ENCODE measurements at regions not wholly inside any gene's neighbourhood (a gene's known extent, or its start where the extent isn't known, plus 50 kb on each side); places are given as distances from the start of the nearest gene placed in this dataset.

DNA sequence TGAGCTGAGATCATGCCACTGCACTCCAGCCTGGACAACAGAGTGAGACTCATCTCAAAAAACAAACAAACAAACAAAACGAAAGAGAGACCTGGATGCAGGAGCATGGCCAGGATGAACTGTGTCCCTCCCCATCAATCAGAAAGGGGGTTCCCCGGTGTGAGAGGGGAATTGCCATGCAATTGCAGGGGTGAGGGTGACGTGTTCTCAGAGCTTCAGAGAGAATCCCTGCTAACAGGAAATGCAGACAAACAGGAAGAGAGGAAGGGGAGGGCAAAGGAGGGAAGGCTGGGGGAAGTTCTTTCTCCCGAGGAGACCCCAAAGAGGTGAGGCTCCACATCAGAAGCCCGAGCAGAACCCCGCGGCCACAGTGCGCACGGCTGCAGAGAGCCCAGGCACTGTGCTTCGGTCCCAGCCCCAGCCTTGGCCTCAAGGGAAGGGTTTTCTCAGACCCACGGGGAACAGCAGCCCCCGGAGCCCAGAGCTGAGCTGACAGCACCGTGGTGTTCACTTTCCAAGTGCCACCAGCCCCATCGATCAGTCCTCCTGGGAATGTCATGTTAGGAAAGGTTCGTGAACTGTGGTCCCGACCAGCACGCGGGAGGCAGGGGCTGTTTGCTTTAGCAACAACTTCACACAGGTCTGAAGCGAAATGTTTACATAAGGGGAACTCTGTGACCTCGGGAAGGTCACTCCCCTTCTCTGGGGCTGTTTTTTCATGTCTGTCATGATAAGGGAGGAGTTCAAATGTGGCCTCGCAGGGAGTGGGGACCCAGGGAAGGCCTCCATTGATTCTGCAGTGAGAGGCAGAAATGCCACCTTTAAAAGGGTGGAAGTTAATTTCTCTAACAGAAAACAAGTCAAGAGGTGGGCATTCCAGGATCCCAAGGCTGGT lies 108.0 kb upstream of the ANO1 start:
- H3K4me1 ChIP-seq, result peaks cover 0 to 5% of the 10 kb centered on the region in 2 donors
- H3K27me3 ChIP-seq, result peaks cover 0 to 47% of the 10 kb centered on the region in 2 donors
- no peak for ATAC-seq
- no peaks in the 10 kb centered on the region for H3K36me3 ChIP-seq
- TF ChIP-seq, protein P1, sequence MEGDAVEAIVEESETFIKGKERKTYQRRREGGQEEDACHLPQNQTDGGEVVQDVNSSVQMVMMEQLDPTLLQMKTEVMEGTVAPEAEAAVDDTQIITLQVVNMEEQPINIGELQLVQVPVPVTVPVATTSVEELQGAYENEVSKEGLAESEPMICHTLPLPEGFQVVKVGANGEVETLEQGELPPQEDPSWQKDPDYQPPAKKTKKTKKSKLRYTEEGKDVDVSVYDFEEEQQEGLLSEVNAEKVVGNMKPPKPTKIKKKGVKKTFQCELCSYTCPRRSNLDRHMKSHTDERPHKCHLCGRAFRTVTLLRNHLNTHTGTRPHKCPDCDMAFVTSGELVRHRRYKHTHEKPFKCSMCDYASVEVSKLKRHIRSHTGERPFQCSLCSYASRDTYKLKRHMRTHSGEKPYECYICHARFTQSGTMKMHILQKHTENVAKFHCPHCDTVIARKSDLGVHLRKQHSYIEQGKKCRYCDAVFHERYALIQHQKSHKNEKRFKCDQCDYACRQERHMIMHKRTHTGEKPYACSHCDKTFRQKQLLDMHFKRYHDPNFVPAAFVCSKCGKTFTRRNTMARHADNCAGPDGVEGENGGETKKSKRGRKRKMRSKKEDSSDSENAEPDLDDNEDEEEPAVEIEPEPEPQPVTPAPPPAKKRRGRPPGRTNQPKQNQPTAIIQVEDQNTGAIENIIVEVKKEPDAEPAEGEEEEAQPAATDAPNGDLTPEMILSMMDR (IDR thresholded peaks at IDR 0.05), result no peak
- no peak for DNase-seq
- intact Hi-C loops (cut with DNase I), result no loop called here
- H3K27ac ChIP-seq, result no peak overlapping the region
- no peaks in the 10 kb centered on the region for H3K9me3 ChIP-seq
- no peak overlapping the region for H3K4me3 ChIP-seq

DNA sequence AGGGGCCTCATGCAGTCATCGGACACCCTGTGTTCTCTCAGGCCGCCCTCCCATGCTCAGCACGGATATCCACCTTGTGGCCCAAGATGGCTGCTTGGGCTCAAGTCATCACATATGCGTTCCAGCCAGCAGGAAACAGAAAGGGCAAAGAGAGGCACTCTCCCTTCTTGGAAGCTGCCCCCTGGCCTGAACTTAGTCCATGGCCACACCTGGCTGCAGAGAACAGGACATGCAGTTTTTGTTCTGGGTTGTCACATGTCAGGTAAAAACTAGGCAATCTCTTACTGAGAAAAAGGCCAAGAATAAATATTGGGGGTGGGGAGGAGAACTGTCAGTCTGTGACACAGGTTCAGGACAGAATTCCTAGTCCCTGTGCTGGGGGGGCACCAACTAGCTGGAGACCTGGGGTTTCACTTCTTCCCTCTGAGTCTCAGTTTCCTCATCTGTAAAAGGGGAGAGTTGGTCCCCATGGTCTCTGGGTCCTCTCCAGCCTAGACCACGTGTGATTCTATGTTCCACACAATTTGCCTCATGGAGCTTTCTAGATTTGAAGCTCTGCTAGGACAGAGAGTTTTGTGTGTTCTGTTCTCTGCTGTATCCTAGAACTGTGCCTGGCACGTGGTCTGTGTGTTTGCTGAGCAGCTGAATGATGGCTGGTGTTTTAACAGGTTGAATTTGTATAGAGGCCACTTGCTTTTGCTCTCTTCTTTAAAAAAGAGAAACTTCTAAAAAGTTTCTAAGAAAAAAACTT lies 107.2 kb upstream of the ANO1 start:
- Histone ChIP-seq H3K36me3 (no peaks in the 10 kb centered on the region), H3K4me3 (no peak overlapping the region), H3K27me3 (peaks cover 0 to 47% of the 10 kb centered on the region in 2 donors), H3K27ac (no peak overlapping the region), H3K9me3 (no peaks in the 10 kb centered on the region), H3K4me1 (peaks cover 0 to 5% of the 10 kb centered on the region in 2 donors)
- ATAC-seq, result no peak
- intact Hi-C loops (cut with DNase I), result no loop called here
- TF ChIP-seq, protein P1 (IDR thresholded peaks at IDR 0.05), result no peak
- DNase-seq, result no peak

DNA sequence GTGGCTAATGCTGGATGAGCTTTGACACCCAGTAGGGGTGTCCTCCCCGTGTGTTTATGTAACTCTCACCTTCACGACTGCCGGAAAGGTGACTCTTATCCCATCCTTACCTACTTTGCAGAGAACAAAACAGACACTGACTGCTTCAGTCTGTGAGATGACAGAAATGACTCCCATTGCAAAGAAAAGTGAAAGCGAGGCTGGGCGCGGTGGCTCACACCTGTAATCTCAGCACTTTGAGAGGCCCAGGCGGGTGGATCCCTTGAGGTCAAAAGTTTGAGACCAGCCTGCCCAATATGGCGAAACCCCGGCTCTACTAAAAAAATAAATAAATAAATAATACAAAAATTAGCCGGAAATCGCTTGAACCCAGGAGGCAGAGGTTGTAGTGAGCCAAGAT lies 106.4 kb upstream of the ANO1 start:
- peaks cover 0 to 5% of the 10 kb centered on the region in 2 donors for H3K4me1 ChIP-seq
- ATAC-seq, result no peak
- TF ChIP-seq, protein P1 (IDR thresholded peaks at IDR 0.05), result no peak
- intact Hi-C loops (cut with DNase I), result no loop called here
- H3K27me3 ChIP-seq, result peaks cover 0 to 44% of the 10 kb centered on the region in 2 donors
- no peaks in the 10 kb centered on the region for H3K9me3 ChIP-seq
- DNase-seq, result no peak
- H3K36me3 ChIP-seq, result no peaks in the 10 kb centered on the region
- no peak overlapping the region for H3K4me3 ChIP-seq
- H3K27ac ChIP-seq, result no peak overlapping the region

DNA sequence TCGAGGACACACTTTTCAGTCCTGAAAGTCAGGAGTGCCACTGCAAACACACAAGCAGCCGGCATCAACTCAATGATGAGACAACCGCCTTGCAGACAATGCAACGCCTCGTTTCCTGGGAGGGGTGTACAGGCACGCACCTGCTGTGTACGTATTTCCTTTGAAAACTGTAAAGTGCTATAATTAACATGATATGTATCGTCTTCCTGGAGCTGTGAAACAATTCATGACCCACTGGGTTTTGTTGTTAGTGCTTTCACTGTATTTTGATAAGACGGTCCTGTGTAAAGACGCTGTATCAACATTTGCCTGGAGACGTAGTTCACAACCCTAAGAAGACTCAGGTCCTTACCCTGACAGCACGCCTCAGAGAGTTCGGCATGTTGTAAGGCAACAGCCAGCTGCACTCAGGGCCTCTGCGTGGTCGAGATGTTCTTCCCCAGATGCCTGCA lies 105.7 kb upstream of the ANO1 start:
- no peak for ATAC-seq
- no peaks in the 10 kb centered on the region for H3K36me3 ChIP-seq

More for the DNA sequence above, 105.7 kb upstream of the ANO1 start:
- no peak for DNase-seq
- TF ChIP-seq, protein P1 (IDR thresholded peaks at IDR 0.05), result no peak
- no peak overlapping the region for H3K27ac ChIP-seq
- H3K4me3 ChIP-seq, result no peak overlapping the region
- peaks cover 0 to 5% of the 10 kb centered on the region in 2 donors for H3K4me1 ChIP-seq
- H3K27me3 ChIP-seq, result peaks cover 0 to 50% of the 10 kb centered on the region in 2 donors
- intact Hi-C loops (cut with DNase I), result no loop called here
- H3K9me3 ChIP-seq, result no peaks in the 10 kb centered on the region

Data from left lung (tissue), 4 donors.